Panc1 (cell line): ENCODE measurements at regions not wholly inside any gene's neighbourhood (a gene's known extent, or its start where the extent isn't known, plus 50 kb on each side); places are given as distances from the start of the nearest gene placed in this dataset.

ENCODE experiments used
- POLR2AphosphoS5 ChIP-seq: IDR thresholded peaks from 2 replicates; pipeline ENCODE4 v1.6.1; 2012; ENCODE audit warnings: mild to moderate bottlenecking, low read depth, low read length, moderate library complexity
- TCF7L2 ChIP-seq: IDR thresholded peaks from 2 replicates; pipeline ENCODE4 v1.6.1; 2011; ENCODE audit warnings: mild to moderate bottlenecking, low read depth, low read length, inconsistent platforms
- TF ChIP-seq, protein P1 (sequence below): fragments of 450-650 bp; IDR thresholded peaks from 2 replicates; pipeline ENCODE4 v1.5.1; 2017; ENCODE audit warnings: mild to moderate bottlenecking
- TF ChIP-seq, protein P2 (sequence below), 2 experiments: IDR thresholded peaks; 2 replicates each; pipeline ENCODE4 v1.6.1; 2011 to 2012; ENCODE audit warnings: low read depth in 2 of 2, control low read depth in 1 of 2, low read length in 1 of 2, mild to moderate bottlenecking in 1 of 2, moderate library complexity in 1 of 2; ENCODE audit not compliant: insufficient read depth in 1 of 2

DNA sequence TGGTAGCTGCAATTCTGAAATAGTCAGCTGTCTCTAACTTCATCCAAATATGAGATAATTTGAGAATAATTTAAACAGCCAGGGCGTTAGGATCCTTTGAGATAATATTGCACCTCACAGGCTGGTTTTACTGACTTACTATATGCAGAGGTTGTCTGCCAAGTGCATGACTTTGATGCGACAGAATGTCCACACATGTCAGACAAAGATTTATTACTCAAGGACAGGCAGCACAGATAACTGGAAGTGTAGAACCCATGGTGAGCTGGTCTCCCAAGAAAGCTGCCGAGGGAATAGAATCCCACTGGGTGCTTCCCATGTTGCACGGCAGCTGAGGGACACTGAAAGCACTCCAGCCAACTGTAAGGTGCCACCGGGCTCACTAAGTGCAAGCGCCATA, 166.2 kb upstream of the GALNTL6 start:
- TF ChIP-seq POLR2AphosphoS5: no peak
- TF ChIP-seq, protein P1, sequence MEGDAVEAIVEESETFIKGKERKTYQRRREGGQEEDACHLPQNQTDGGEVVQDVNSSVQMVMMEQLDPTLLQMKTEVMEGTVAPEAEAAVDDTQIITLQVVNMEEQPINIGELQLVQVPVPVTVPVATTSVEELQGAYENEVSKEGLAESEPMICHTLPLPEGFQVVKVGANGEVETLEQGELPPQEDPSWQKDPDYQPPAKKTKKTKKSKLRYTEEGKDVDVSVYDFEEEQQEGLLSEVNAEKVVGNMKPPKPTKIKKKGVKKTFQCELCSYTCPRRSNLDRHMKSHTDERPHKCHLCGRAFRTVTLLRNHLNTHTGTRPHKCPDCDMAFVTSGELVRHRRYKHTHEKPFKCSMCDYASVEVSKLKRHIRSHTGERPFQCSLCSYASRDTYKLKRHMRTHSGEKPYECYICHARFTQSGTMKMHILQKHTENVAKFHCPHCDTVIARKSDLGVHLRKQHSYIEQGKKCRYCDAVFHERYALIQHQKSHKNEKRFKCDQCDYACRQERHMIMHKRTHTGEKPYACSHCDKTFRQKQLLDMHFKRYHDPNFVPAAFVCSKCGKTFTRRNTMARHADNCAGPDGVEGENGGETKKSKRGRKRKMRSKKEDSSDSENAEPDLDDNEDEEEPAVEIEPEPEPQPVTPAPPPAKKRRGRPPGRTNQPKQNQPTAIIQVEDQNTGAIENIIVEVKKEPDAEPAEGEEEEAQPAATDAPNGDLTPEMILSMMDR: no peak
- TF ChIP-seq, protein P2, sequence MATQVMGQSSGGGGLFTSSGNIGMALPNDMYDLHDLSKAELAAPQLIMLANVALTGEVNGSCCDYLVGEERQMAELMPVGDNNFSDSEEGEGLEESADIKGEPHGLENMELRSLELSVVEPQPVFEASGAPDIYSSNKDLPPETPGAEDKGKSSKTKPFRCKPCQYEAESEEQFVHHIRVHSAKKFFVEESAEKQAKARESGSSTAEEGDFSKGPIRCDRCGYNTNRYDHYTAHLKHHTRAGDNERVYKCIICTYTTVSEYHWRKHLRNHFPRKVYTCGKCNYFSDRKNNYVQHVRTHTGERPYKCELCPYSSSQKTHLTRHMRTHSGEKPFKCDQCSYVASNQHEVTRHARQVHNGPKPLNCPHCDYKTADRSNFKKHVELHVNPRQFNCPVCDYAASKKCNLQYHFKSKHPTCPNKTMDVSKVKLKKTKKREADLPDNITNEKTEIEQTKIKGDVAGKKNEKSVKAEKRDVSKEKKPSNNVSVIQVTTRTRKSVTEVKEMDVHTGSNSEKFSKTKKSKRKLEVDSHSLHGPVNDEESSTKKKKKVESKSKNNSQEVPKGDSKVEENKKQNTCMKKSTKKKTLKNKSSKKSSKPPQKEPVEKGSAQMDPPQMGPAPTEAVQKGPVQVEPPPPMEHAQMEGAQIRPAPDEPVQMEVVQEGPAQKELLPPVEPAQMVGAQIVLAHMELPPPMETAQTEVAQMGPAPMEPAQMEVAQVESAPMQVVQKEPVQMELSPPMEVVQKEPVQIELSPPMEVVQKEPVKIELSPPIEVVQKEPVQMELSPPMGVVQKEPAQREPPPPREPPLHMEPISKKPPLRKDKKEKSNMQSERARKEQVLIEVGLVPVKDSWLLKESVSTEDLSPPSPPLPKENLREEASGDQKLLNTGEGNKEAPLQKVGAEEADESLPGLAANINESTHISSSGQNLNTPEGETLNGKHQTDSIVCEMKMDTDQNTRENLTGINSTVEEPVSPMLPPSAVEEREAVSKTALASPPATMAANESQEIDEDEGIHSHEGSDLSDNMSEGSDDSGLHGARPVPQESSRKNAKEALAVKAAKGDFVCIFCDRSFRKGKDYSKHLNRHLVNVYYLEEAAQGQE (IDR thresholded peaks at IDR 0.05; ENCODE audit: insufficient read depth in 1 of 2, low read depth in 2 of 2, low read length in 1 of 2): no peak
- TF ChIP-seq TCF7L2: no peak
